Activated CD4-positive, alpha-beta T cell treated with anti-CD3 and anti-CD28 coated beads, Interleukin-2, amount 10 ng/mL, durations not matched to agents 7 days and 5 days (primary cell): ENCODE measurements at regions not wholly inside any gene's neighbourhood (a gene's known extent, or its start where the extent isn't known, plus 50 kb on each side); places are given as distances from the start of the nearest gene placed in this dataset.

Experiments used
- CTCF ChIA-PET: fragments of 350-600 bp; sonication (Branson Sonifier 250); formaldehyde crosslinking; loops from one replicate; lab custom pipeline; 2021; ENCODE audit warnings: antibody characterized with exemption; lab: Charles Lee
- POLR2A ChIA-PET: fragments of 350-600 bp; sonication (Branson Sonifier 250); formaldehyde crosslinking; loops from one replicate; lab custom pipeline; 2021; ENCODE audit warnings: antibody characterized with exemption; lab: Charles Lee
- DNase-seq: peaks from one replicate; pipeline ENCODE4 v3.0.0-alpha.2; 2020
- H3K27ac Mint-ChIP-seq: one replicate; pipeline ENCODE4 v1.8.0; 2021; ENCODE audit warnings: mild to moderate bottlenecking, moderate library complexity, mixed read lengths
- H3K27me3 Mint-ChIP-seq: one replicate; pipeline ENCODE4 v1.8.0; 2021; ENCODE audit warnings: mixed read lengths
- H3K36me3 Mint-ChIP-seq: one replicate; pipeline ENCODE4 v1.8.0; 2021; ENCODE audit warnings: low read depth, mixed read lengths
- H3K4me1 Mint-ChIP-seq: one replicate; pipeline ENCODE4 v1.8.0; 2021; ENCODE audit warnings: mixed read lengths
- H3K4me3 Mint-ChIP-seq: one replicate; pipeline ENCODE4 v1.8.0; 2021; ENCODE audit warnings: mild to moderate bottlenecking, moderate library complexity, mixed read lengths
- H3K9me3 Mint-ChIP-seq: one replicate; pipeline ENCODE4 v1.8.0; 2021; ENCODE audit warnings: mixed read lengths

DNA sequence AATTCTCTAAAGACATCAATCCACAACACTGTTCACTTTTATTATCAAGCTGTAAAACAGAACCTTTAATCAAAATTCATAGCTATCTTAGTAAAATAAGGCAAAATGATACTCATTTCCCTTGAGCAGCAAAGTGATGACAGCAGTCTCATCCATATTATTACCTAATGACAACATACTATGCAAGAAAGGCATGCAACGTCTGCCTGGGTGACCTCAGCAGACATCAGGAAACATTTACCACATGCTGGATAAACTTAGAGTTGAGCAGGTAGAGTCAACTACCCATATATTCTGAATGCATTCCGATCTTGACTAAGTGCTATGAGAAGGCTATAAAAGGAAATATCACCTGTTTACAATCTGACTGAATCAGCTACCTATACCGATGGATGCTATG lies 145.1 kb downstream of the SIPA1L2 start:
- DNase-seq, result no peak
- Mint-ChIP-seq H3K9me3 (no peaks in the 10 kb centered on the region), H3K36me3 (no peaks in the 10 kb centered on the region), H3K4me1 (no peaks in the 10 kb centered on the region), H3K4me3 (no peak overlapping the region), H3K27me3 (no peaks in the 10 kb centered on the region), H3K27ac (no peak overlapping the region)
- POLR2A ChIA-PET, result no interaction called here
- CTCF ChIA-PET, result no interaction called here

GRCh38 chr1:232483826-232484225 lies 146.1 kb downstream of the SIPA1L2 start:
- CTCF ChIA-PET, result interaction anchor here (0.5 kb wide), 1 partner anchor 545 kb away, joined by 3 read pairs; no protein-coding TSS in a partner anchor
- no peak overlapping the region for H3K4me3 Mint-ChIP-seq
- no peak overlapping the region for H3K27ac Mint-ChIP-seq
- no peaks in the 10 kb centered on the region for H3K27me3 Mint-ChIP-seq
- H3K9me3 Mint-ChIP-seq, result no peaks in the 10 kb centered on the region
- POLR2A ChIA-PET, result no interaction called here
- DNase-seq, result no peak
- H3K4me1 Mint-ChIP-seq, result no peaks in the 10 kb centered on the region
- H3K36me3 Mint-ChIP-seq, result no peaks in the 10 kb centered on the region

DNA sequence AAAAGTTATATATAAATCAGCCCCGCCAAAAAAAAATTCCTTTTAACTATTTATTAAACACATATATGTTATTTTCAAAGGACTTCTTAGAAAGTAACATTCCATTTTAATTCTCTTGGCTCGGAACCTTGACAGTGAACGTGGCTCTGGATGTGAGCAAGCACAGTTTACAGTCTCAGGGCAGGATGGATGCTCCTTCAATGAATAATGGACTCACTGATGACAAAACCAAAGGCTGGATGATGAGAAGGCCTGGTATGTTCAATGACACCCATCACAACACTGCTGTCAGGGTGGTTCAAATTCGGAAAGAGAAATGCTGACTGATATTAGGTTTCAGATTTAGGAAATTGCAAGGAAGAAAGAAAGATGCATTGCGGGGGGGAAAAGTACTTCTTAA lies 148.8 kb downstream of the SIPA1L2 start:
- H3K4me1 Mint-ChIP-seq, result no peaks in the 10 kb centered on the region
- DNase-seq, result no peak

GRCh38 chr1:232477728-232478127 lies 152.2 kb downstream of the SIPA1L2 start:
- Mint-ChIP-seq H3K27me3 (no peaks in the 10 kb centered on the region), H3K4me3 (no peak overlapping the region), H3K4me1 (no peaks in the 10 kb centered on the region), H3K9me3 (no peaks in the 10 kb centered on the region), H3K36me3 (no peaks in the 10 kb centered on the region), H3K27ac (no peak overlapping the region)
- ChIA-PET POLR2A (no interaction called here), CTCF (no interaction called here)
- no peak for DNase-seq

More for the DNA sequence above, 148.8 kb downstream of the SIPA1L2 start:
- Mint-ChIP-seq H3K27me3 (no peaks in the 10 kb centered on the region), H3K36me3 (no peaks in the 10 kb centered on the region), H3K27ac (no peak overlapping the region), H3K9me3 (no peaks in the 10 kb centered on the region), H3K4me3 (no peak overlapping the region)
- ChIA-PET POLR2A (no interaction called here), CTCF (interaction anchor here (1.1 kb wide), 1 partner anchor 9 kb away, joined by 3 read pairs; no protein-coding TSS in a partner anchor)

DNA sequence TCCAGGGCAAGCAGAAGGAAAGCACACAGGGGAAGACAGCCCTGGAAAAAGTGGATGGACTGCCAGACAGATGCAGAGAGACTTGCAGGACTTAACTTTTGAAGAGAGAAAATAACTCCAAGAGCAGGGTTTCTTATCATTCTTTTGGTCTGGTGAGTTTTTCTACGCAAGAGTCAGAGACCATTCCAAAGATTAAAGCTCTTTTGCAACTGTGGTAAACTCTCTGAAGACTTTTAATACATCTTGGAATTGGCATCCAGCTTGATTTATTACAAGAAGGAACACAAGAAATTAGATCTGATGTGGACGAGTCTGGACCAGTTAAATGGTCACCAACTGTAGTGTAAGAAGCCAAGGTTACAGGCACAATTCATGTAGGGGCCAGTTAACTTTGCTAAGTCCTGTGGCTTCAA lies 153.4 kb downstream of the SIPA1L2 start:
- DNase-seq, result no peak
- CTCF ChIA-PET, result no interaction called here
- Mint-ChIP-seq H3K27me3 (no peaks in the 10 kb centered on the region), H3K4me3 (no peak overlapping the region), H3K27ac (no peak overlapping the region), H3K36me3 (no peaks in the 10 kb centered on the region), H3K9me3 (peaks cover 3% of the 10 kb centered on the region), H3K4me1 (peaks cover 6% of the 10 kb centered on the region)
- POLR2A ChIA-PET, result no interaction called here

- Mint-ChIP-seq H3K36me3 (no peaks in the 10 kb centered on the region), H3K27me3 (no peaks in the 10 kb centered on the region), H3K27ac (no peak overlapping the region), H3K9me3 (peaks cover 5% of the 10 kb centered on the region), H3K4me1 (peaks cover 12% of the 10 kb centered on the region), H3K4me3 (no peak overlapping the region)
- DNase-seq, result no peak
- ChIA-PET CTCF (no interaction called here), POLR2A (no interaction called here)
Measured at GRCh38 chr1:232474826-232475225, 155.1 kb downstream of the SIPA1L2 start.

- Mint-ChIP-seq H3K27me3 (no peaks in the 10 kb centered on the region), H3K4me3 (no peak overlapping the region), H3K4me1 (peaks cover 12% of the 10 kb centered on the region), H3K9me3 (peaks cover 5% of the 10 kb centered on the region), H3K27ac (no peak overlapping the region), H3K36me3 (no peaks in the 10 kb centered on the region)
- DNase-seq, result no peak
- CTCF ChIA-PET, result no interaction called here
- POLR2A ChIA-PET, result no interaction called here
Measured at GRCh38 chr1:232473900-232474299, 156.0 kb downstream of the SIPA1L2 start.

GRCh38 chr1:232473324-232473723 lies 156.6 kb downstream of the SIPA1L2 start:
- CTCF ChIA-PET, result no interaction called here
- peaks cover 12% of the 10 kb centered on the region for H3K4me1 Mint-ChIP-seq
- H3K27ac Mint-ChIP-seq, result no peak overlapping the region
- no peak overlapping the region for H3K4me3 Mint-ChIP-seq
- POLR2A ChIA-PET, result no interaction called here
- H3K27me3 Mint-ChIP-seq, result no peaks in the 10 kb centered on the region
- no peak for DNase-seq
- H3K36me3 Mint-ChIP-seq, result no peaks in the 10 kb centered on the region
- H3K9me3 Mint-ChIP-seq, result peaks cover 5% of the 10 kb centered on the region

DNA sequence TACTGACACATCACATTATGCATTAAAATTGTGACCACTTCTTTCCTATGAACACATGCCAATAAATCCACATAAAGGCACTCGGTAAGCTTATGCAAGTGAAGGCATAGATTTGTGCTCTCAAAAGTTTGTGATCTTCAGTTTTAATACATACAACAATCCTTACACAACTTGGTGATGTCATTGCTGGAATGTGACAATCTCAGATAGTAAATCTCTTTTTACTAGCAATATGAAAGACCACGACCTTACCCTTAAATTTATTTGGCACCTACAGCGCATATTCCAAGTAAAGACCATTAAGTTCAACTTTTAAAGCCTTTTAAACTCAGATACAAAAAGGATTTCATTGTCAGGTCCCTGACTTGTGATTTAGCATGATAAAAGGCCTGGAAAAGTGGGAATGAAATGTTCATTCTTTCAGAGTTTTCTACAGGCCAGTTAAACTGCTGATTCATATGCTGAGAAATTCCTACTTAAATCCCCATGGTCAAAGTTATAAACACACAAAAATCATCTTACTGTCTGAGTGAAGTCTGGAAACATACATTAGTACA lies 157.4 kb downstream of the SIPA1L2 start:
- peaks cover 5% of the 10 kb centered on the region for H3K9me3 Mint-ChIP-seq
- H3K27ac Mint-ChIP-seq, result no peak overlapping the region
- H3K27me3 Mint-ChIP-seq, result no peaks in the 10 kb centered on the region
- no peak for DNase-seq
- H3K4me3 Mint-ChIP-seq, result no peak overlapping the region
- CTCF ChIA-PET, result no interaction called here
- POLR2A ChIA-PET, result no interaction called here
- H3K4me1 Mint-ChIP-seq, result peaks cover 12% of the 10 kb centered on the region
- H3K36me3 Mint-ChIP-seq, result no peaks in the 10 kb centered on the region

DNA sequence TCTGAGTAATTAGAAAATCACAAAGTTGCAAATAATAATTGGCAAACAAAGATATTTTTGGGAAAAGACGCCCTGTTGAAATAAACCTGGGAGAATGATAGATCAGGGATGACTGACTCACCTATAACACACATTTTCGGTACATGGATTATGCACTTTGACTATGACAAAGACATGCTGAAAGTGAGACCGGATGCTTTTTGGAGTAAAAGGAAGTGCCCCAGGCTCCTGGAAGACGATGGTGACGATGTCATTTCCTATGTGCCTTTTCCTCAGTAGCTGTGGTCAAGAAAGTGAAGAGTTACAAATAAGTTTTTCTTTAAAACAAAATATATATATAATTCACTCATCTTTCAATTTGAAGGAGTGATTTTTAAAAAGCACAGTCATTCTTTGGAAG lies 158.7 kb downstream of the SIPA1L2 start:
- POLR2A ChIA-PET, result no interaction called here
- CTCF ChIA-PET, result no interaction called here
- Mint-ChIP-seq H3K4me1 (peaks cover 16% of the 10 kb centered on the region), H3K27ac (no peak overlapping the region), H3K9me3 (peaks cover 5% of the 10 kb centered on the region), H3K4me3 (no peak overlapping the region), H3K36me3 (no peaks in the 10 kb centered on the region), H3K27me3 (no peaks in the 10 kb centered on the region)
- no peak for DNase-seq

DNA sequence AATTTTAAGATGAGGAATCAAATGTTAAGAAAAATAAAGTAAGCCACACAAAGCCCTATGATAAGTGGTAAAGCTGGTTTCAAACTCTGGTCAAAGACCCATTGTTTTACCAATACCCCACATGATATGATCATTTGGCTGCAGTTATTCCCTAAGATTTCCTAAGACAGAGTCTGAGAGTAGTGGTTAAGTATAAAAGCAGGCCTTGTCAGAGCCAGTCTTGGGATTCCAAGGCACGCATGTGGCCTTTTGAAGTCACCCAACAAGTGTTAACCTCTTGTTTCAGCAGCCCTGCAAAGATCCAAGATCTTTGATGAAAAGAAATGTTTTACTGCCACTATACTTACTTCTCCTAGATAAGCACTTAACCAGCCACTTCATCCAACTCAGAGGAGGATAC lies 159.2 kb downstream of the SIPA1L2 start:
- H3K4me3 Mint-ChIP-seq, result no peak overlapping the region
- no peak for DNase-seq
- peaks cover 5% of the 10 kb centered on the region for H3K9me3 Mint-ChIP-seq
- no peak overlapping the region for H3K27ac Mint-ChIP-seq
- peaks cover 16% of the 10 kb centered on the region for H3K4me1 Mint-ChIP-seq
- ChIA-PET POLR2A (no interaction called here), CTCF (no interaction called here)
- no peaks in the 10 kb centered on the region for H3K36me3 Mint-ChIP-seq
- H3K27me3 Mint-ChIP-seq, result no peaks in the 10 kb centered on the region

GRCh38 chr1:232468249-232468648 lies 161.7 kb downstream of the SIPA1L2 start:
- ChIA-PET CTCF (no interaction called here), POLR2A (no interaction called here)
- Mint-ChIP-seq H3K4me1 (peaks cover 16% of the 10 kb centered on the region), H3K36me3 (no peaks in the 10 kb centered on the region), H3K27ac (no peak overlapping the region), H3K27me3 (no peaks in the 10 kb centered on the region), H3K4me3 (no peak overlapping the region), H3K9me3 (peaks cover 5% of the 10 kb centered on the region)
- no peak for DNase-seq

DNA sequence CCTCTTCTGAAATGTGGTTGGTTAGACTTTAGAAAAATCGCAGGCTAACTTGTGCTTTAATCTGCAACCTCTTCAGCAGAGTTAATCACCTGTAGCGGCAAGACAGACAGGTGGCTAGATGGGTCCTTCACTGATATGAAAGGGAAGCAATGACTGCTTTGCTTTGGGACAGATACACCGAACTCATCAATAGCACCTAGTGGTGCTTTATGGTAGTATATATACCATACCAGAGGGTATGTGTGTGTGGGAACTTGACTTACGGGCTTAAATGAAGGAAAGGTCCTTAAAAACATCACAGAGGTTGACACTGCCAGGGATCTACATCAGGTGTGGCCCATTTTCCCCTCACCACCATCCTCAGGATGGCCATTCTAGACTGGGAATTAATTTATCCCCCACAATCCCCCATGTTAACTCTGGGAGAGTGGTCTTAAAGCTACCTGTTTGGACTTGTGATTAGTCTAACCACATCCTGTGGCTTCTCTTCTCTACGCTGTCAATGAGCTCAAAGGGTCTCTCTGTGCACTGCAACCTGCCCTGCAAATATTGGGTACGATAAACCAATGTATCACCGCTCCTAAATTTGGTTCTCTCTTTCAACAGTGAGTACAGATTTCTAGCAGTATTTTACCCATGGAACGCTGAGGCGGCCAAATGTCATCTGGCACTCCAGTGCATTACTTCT lies 162.7 kb downstream of the SIPA1L2 start:
- Mint-ChIP-seq H3K36me3 (no peaks in the 10 kb centered on the region), H3K4me1 (peaks cover 15% of the 10 kb centered on the region), H3K27me3 (no peaks in the 10 kb centered on the region), H3K27ac (no peak overlapping the region), H3K4me3 (no peak overlapping the region), H3K9me3 (peaks cover 5% of the 10 kb centered on the region)
- no peak for DNase-seq
- ChIA-PET POLR2A (no interaction called here), CTCF (interaction anchor here (1.0 kb wide), 1 partner anchor 10 kb away, joined by 4 read pairs; no protein-coding TSS in a partner anchor)

- no peak for DNase-seq
- H3K27me3 Mint-ChIP-seq, result no peaks in the 10 kb centered on the region
- no peak overlapping the region for H3K4me3 Mint-ChIP-seq
- H3K36me3 Mint-ChIP-seq, result no peaks in the 10 kb centered on the region
- H3K27ac Mint-ChIP-seq, result no peak overlapping the region
- no peaks in the 10 kb centered on the region for H3K9me3 Mint-ChIP-seq
- ChIA-PET POLR2A (no interaction called here), CTCF (no interaction called here)
- H3K4me1 Mint-ChIP-seq, result peaks cover 4% of the 10 kb centered on the region
Measured at GRCh38 chr1:232464325-232464724, 165.6 kb downstream of the SIPA1L2 start.
